KMS-11 (cell line): ENCODE measurements at regions not wholly inside any gene's neighbourhood (a gene's known extent, or its start where the extent isn't known, plus 50 kb on each side); places are given as distances from the start of the nearest gene placed in this dataset.
"Not testable (repeated sequence)": the region's sequence is repeated elsewhere in the genome, so short reads cannot be mapped to it uniquely, and the experiment has no call there.

Source experiments
- H2AFZ ChIP-seq: fragments of 200-600 bp; sonication (generic); 2 replicates; pipeline ENCODE4 v1.6.1; 2016; ENCODE audit warnings: antibody characterized with exemption, mixed run types, low read depth
- H3K27ac ChIP-seq: fragments of 200-600 bp; sonication (generic); 2 replicates; pipeline ENCODE4 v1.6.1; 2016; ENCODE audit warnings: mild to moderate bottlenecking, mixed run types
- H3K27me3 ChIP-seq: fragments of 200-600 bp; sonication (generic); 2 replicates; pipeline ENCODE4 v1.6.1; 2017; ENCODE audit warnings: mild to moderate bottlenecking, low read depth, mixed run types, moderate library complexity; ENCODE audit not compliant: insufficient read depth
- H3K36me3 ChIP-seq: fragments of 200-600 bp; sonication (generic); 2 replicates; pipeline ENCODE4 v1.6.1; 2017; ENCODE audit warnings: mild to moderate bottlenecking, mixed run types; ENCODE audit not compliant: insufficient read depth
- H3K4me1 ChIP-seq: fragments of 200-600 bp; sonication (generic); 2 replicates; pipeline ENCODE4 v1.6.1; 2016; ENCODE audit warnings: mild to moderate bottlenecking, low read depth, mixed run types; ENCODE audit not compliant: poor library complexity, severe bottlenecking
- H3K4me2 ChIP-seq: fragments of 200-600 bp; sonication (generic); 2 replicates; pipeline ENCODE4 v1.7.0; 2016; ENCODE audit warnings: mild to moderate bottlenecking, mixed run types
- H3K4me3 ChIP-seq: fragments of 200-600 bp; sonication (generic); IDR thresholded peaks from 2 replicates; pipeline ENCODE4 v1.6.1; 2017; ENCODE audit warnings: low read depth, low read length, mixed read lengths; ENCODE audit not compliant: insufficient read depth
- H3K79me2 ChIP-seq: fragments of 200-600 bp; sonication (generic); 2 replicates; pipeline ENCODE4 v1.6.1; 2016; ENCODE audit warnings: low read depth, mixed run types; ENCODE audit not compliant: insufficient read depth
- H3K9ac ChIP-seq: fragments of 200-600 bp; sonication (generic); 2 replicates; pipeline ENCODE4 v1.6.1; 2016; ENCODE audit warnings: mild to moderate bottlenecking, mixed run types
- H4K20me1 ChIP-seq: fragments of 200-600 bp; sonication (generic); 2 replicates; pipeline ENCODE4 v1.6.1; 2016; ENCODE audit warnings: mild to moderate bottlenecking, mixed run types; ENCODE audit not compliant: insufficient read depth
- CTCF ChIP-seq: fragments of 200-600 bp; sonication (generic); conservative IDR thresholded peaks from 2 replicates; pipeline ENCODE4 v1.6.1; 2017; ENCODE audit warnings: low read depth, mild to moderate bottlenecking, antibody characterized with exemption, low read length, moderate library complexity, mixed read lengths

GRCh38 chrX:89734367-89734766, 187.3 kb upstream of the TGIF2LX start:
- not testable (repeated sequence) for H3K27me3 ChIP-seq, H4K20me1 ChIP-seq, H3K4me3 ChIP-seq, H2AFZ ChIP-seq, H3K27ac ChIP-seq, H3K4me1 ChIP-seq, H3K36me3 ChIP-seq, H3K9ac ChIP-seq, H3K4me2 ChIP-seq, H3K79me2 ChIP-seq

DNA sequence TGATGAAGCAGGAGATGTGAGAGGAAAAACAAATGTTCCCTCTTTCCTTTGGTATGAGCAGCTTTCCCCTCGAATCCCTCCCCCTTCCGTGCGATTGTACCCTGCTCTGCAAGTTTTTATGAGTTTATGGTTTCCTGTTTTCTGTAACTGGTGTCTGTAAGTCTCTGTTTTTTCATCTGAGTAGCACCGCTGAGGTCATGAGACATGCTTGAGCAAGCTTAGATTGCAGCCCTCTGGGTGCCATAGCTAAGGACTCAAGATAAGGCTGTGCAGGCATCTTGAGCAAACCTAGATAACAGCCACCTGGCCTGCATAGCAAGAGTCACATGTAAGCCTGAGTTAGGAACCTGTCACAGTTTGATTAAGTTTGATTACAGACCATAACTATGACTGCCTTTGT, 165.2 kb upstream of the TGIF2LX start:
- not testable (repeated sequence) for H3K27ac ChIP-seq, H3K4me3 ChIP-seq, H3K4me2 ChIP-seq, H3K27me3 ChIP-seq, H3K4me1 ChIP-seq, H4K20me1 ChIP-seq, H3K36me3 ChIP-seq, H3K9ac ChIP-seq, H3K79me2 ChIP-seq, H2AFZ ChIP-seq

- H3K79me2 ChIP-seq, H2AFZ ChIP-seq, H3K27me3 ChIP-seq: not testable (repeated sequence)
Observed at GRCh38 chrX:89757767-89758166, 163.9 kb upstream of the TGIF2LX start.

GRCh38 chrX:89759076-89759685, 162.5 kb upstream of the TGIF2LX start:
- not testable (repeated sequence) for H2AFZ ChIP-seq, H3K4me1 ChIP-seq

More at GRCh38 chrX:89757767-89758166, 163.9 kb upstream of the TGIF2LX start:
- H3K4me1 ChIP-seq, H4K20me1 ChIP-seq, H3K27ac ChIP-seq, H3K9ac ChIP-seq, H3K36me3 ChIP-seq, H3K4me2 ChIP-seq, H3K4me3 ChIP-seq: not testable (repeated sequence)
- peak; percentile 51 for TF ChIP-seq CTCF

DNA sequence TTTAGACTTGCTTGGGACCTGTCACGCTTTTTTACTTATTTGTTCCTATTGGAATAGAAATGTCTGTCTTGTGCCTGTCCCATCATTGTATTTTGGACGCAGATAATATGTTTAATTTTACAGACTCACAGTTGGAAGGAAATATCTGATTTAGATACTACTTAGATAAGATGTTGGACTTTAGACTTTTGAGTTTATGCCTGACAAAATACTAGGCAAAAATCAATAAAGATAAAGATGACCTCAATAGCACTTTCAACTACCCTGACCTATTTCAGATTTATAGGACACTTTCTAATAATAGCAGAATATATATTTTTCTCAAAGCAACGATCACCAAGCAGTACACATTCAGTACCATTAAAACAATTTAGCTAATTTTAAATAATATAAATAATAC, 150.1 kb upstream of the TGIF2LX start:
- not testable (repeated sequence) for H2AFZ ChIP-seq, H3K27ac ChIP-seq, H3K4me3 ChIP-seq, H3K36me3 ChIP-seq, H4K20me1 ChIP-seq, H3K4me1 ChIP-seq, H3K9ac ChIP-seq, H3K79me2 ChIP-seq, H3K27me3 ChIP-seq, H3K4me2 ChIP-seq

More at GRCh38 chrX:89759076-89759685, 162.5 kb upstream of the TGIF2LX start:
- not testable (repeated sequence) for H3K9ac ChIP-seq, H3K4me2 ChIP-seq, H3K36me3 ChIP-seq, H3K4me3 ChIP-seq, H3K27me3 ChIP-seq, H4K20me1 ChIP-seq, H3K79me2 ChIP-seq, H3K27ac ChIP-seq

- H3K27ac ChIP-seq, H3K4me1 ChIP-seq, H3K4me3 ChIP-seq, H3K36me3 ChIP-seq, H3K79me2 ChIP-seq, H3K27me3 ChIP-seq, H3K9ac ChIP-seq, H4K20me1 ChIP-seq, H2AFZ ChIP-seq, H3K4me2 ChIP-seq: not testable (repeated sequence)
Observed at GRCh38 chrX:89811440-89811839, 110.3 kb upstream of the TGIF2LX start.

DNA sequence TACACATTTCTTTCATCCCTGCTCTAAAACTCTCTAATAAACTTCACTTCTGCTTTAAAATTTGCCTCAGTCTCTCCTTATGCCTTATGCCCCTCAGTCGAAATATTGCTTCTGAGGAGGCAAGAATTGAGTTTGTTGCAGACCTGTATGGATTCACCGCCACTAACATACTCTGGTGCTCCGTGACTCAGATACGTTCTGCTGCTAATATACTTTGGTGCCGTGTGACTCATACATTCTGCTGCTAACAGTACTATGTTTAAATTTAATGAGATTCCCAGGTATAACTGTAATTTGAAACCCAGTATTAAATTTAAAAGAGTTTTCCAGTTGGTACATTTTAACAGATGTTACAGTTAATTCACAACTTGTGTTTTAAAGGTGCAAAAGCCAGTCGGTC, 82.0 kb upstream of the TGIF2LX start:
- H3K36me3 ChIP-seq, H3K9ac ChIP-seq, H3K79me2 ChIP-seq, H3K4me1 ChIP-seq, H4K20me1 ChIP-seq, H3K27ac ChIP-seq, H3K4me3 ChIP-seq, H3K4me2 ChIP-seq, H3K27me3 ChIP-seq, H2AFZ ChIP-seq: not testable (repeated sequence)
